KMS-11 (cell line): ENCODE measurements at regions not wholly inside any gene's neighbourhood (a gene's known extent, or its start where the extent isn't known, plus 50 kb on each side); places are given as distances from the start of the nearest gene placed in this dataset.

ENCODE experiments used
- H2AFZ ChIP-seq: fragments of 200-600 bp; sonication (generic); 2 replicates; pipeline ENCODE4 v1.6.1; 2016; ENCODE audit warnings: antibody characterized with exemption, mixed run types, low read depth
- H3K27ac ChIP-seq: fragments of 200-600 bp; sonication (generic); 2 replicates; pipeline ENCODE4 v1.6.1; 2016; ENCODE audit warnings: mild to moderate bottlenecking, mixed run types
- H3K27me3 ChIP-seq: fragments of 200-600 bp; sonication (generic); 2 replicates; pipeline ENCODE4 v1.6.1; 2017; ENCODE audit warnings: mild to moderate bottlenecking, low read depth, mixed run types, moderate library complexity; ENCODE audit not compliant: insufficient read depth
- H3K36me3 ChIP-seq: fragments of 200-600 bp; sonication (generic); 2 replicates; pipeline ENCODE4 v1.6.1; 2017; ENCODE audit warnings: mild to moderate bottlenecking, mixed run types; ENCODE audit not compliant: insufficient read depth
- H3K4me1 ChIP-seq: fragments of 200-600 bp; sonication (generic); 2 replicates; pipeline ENCODE4 v1.6.1; 2016; ENCODE audit warnings: mild to moderate bottlenecking, low read depth, mixed run types; ENCODE audit not compliant: poor library complexity, severe bottlenecking
- H3K4me2 ChIP-seq: fragments of 200-600 bp; sonication (generic); 2 replicates; pipeline ENCODE4 v1.7.0; 2016; ENCODE audit warnings: mild to moderate bottlenecking, mixed run types
- H3K4me3 ChIP-seq: fragments of 200-600 bp; sonication (generic); IDR thresholded peaks from 2 replicates; pipeline ENCODE4 v1.6.1; 2017; ENCODE audit warnings: low read depth, low read length, mixed read lengths; ENCODE audit not compliant: insufficient read depth
- H3K79me2 ChIP-seq: fragments of 200-600 bp; sonication (generic); 2 replicates; pipeline ENCODE4 v1.6.1; 2016; ENCODE audit warnings: low read depth, mixed run types; ENCODE audit not compliant: insufficient read depth
- H3K9ac ChIP-seq: fragments of 200-600 bp; sonication (generic); 2 replicates; pipeline ENCODE4 v1.6.1; 2016; ENCODE audit warnings: mild to moderate bottlenecking, mixed run types
- H4K20me1 ChIP-seq: fragments of 200-600 bp; sonication (generic); 2 replicates; pipeline ENCODE4 v1.6.1; 2016; ENCODE audit warnings: mild to moderate bottlenecking, mixed run types; ENCODE audit not compliant: insufficient read depth
- CTCF ChIP-seq: fragments of 200-600 bp; sonication (generic); conservative IDR thresholded peaks from 2 replicates; pipeline ENCODE4 v1.6.1; 2017; ENCODE audit warnings: low read depth, mild to moderate bottlenecking, antibody characterized with exemption, low read length, moderate library complexity, mixed read lengths

GRCh38 chr5:12793373-12793772, 889.1 kb upstream of the CTNND2 start:
- Histone ChIP-seq H4K20me1 (no peaks in the 10 kb centered on the region), H3K4me2 (no peak overlapping the region), H2AFZ (no peak overlapping the region), H3K4me3 (no peak overlapping the region), H3K9ac (no peak overlapping the region), H3K4me1 (no peaks in the 10 kb centered on the region), H3K27ac (no peak overlapping the region), H3K36me3 (no peaks in the 10 kb centered on the region), H3K79me2 (no peaks in the 10 kb centered on the region), H3K27me3 (no peaks in the 10 kb centered on the region)
- TF ChIP-seq CTCF: no peak

- H3K27ac ChIP-seq: no peak overlapping the region
- no peak overlapping the region for H3K4me2 ChIP-seq
- no peaks in the 10 kb centered on the region for H3K4me1 ChIP-seq
- no peak for TF ChIP-seq CTCF
- no peaks in the 10 kb centered on the region for H3K79me2 ChIP-seq
- no peaks in the 10 kb centered on the region for H4K20me1 ChIP-seq
- H3K36me3 ChIP-seq: no peaks in the 10 kb centered on the region
- no peak overlapping the region for H3K9ac ChIP-seq
- no peak overlapping the region for H3K4me3 ChIP-seq
- no peaks in the 10 kb centered on the region for H3K27me3 ChIP-seq
- no peak overlapping the region for H2AFZ ChIP-seq
These were observed 876.3 kb upstream of the CTNND2 start for GRCh38 chr5:12780536-12780935.

- H3K27ac ChIP-seq: no peak overlapping the region
- H3K79me2 ChIP-seq: no peaks in the 10 kb centered on the region
- H3K4me3 ChIP-seq: no peak overlapping the region
- H2AFZ ChIP-seq: no peak overlapping the region
- H3K27me3 ChIP-seq: no peaks in the 10 kb centered on the region
- no peaks in the 10 kb centered on the region for H4K20me1 ChIP-seq
- no peaks in the 10 kb centered on the region for H3K36me3 ChIP-seq
- TF ChIP-seq CTCF: no peak
- H3K9ac ChIP-seq: no peak overlapping the region
- H3K4me2 ChIP-seq: no peak overlapping the region
- H3K4me1 ChIP-seq: no peaks in the 10 kb centered on the region
These were observed 873.1 kb upstream of the CTNND2 start for GRCh38 chr5:12777342-12777741.

GRCh38 chr5:12772276-12772675, 868.0 kb upstream of the CTNND2 start:
- Histone ChIP-seq H3K27me3 (no peaks in the 10 kb centered on the region), H3K27ac (no peak overlapping the region), H3K36me3 (no peaks in the 10 kb centered on the region), H3K4me1 (no peaks in the 10 kb centered on the region), H3K4me3 (no peak overlapping the region), H3K9ac (no peak overlapping the region), H3K4me2 (no peak overlapping the region), H2AFZ (no peak overlapping the region), H3K79me2 (no peaks in the 10 kb centered on the region), H4K20me1 (no peaks in the 10 kb centered on the region)
- no peak for TF ChIP-seq CTCF
